ENCODE measurements at regions not wholly inside any gene's neighbourhood (a gene's known extent, or its start where the extent isn't known, plus 50 kb on each side); places are given as distances from the start of the nearest gene placed in this dataset.

- H3K4me1 ChIP-seq (ENCODE audit: insufficient read depth, low read length): peaks cover 3% of the 10 kb centered on the region
- H2AFZ ChIP-seq (ENCODE audit: low read depth, low read length): no peak overlapping the region
- H3K9me3 ChIP-seq (ENCODE audit: low read length): peaks cover 2% of the 10 kb centered on the region
- H3K4me3 ChIP-seq (ENCODE audit: low read length): no peak overlapping the region
- no peaks in the 10 kb centered on the region for H3K36me3 ChIP-seq (ENCODE audit: insufficient read depth, low read length)
- H3K27me3 ChIP-seq (ENCODE audit: insufficient read depth, low read length): no peaks in the 10 kb centered on the region
Observed at GRCh38 chr5:2861605-2862004, 110.1 kb upstream of the IRX2 start.

- no peak overlapping the region for H3K4me3 ChIP-seq (ENCODE audit: low read length)
- no peak overlapping the region for H2AFZ ChIP-seq (ENCODE audit: low read depth, low read length)
- H3K4me1 ChIP-seq (ENCODE audit: insufficient read depth, low read length): peaks cover 3% of the 10 kb centered on the region
- peaks cover 2% of the 10 kb centered on the region for H3K9me3 ChIP-seq (ENCODE audit: low read length)
- no peaks in the 10 kb centered on the region for H3K27me3 ChIP-seq (ENCODE audit: insufficient read depth, low read length)
- H3K36me3 ChIP-seq (ENCODE audit: insufficient read depth, low read length): no peaks in the 10 kb centered on the region
Observed at GRCh38 chr5:2860101-2860500, 108.6 kb upstream of the IRX2 start.

- Histone ChIP-seq H3K4me3 (ENCODE audit: low read length) (no peak overlapping the region), H2AFZ (ENCODE audit: low read depth, low read length) (no peak overlapping the region)
Observed at GRCh38 chr5:2857837-2858236, 106.4 kb upstream of the IRX2 start.

GRCh38 chr5:2856206-2856605 lies 104.7 kb upstream of the IRX2 start:
- H3K36me3 ChIP-seq (ENCODE audit: insufficient read depth, low read length): no peaks in the 10 kb centered on the region

More at GRCh38 chr5:2857837-2858236, 106.4 kb upstream of the IRX2 start:
- Histone ChIP-seq H3K4me1 (ENCODE audit: insufficient read depth, low read length) (peaks cover 3% of the 10 kb centered on the region), H3K9me3 (ENCODE audit: low read length) (no peaks in the 10 kb centered on the region), H3K27me3 (ENCODE audit: insufficient read depth, low read length) (no peaks in the 10 kb centered on the region), H3K36me3 (ENCODE audit: insufficient read depth, low read length) (no peaks in the 10 kb centered on the region)

GRCh38 chr5:2852446-2852845 lies 101.0 kb upstream of the IRX2 start:
- no peaks in the 10 kb centered on the region for H3K9me3 ChIP-seq (ENCODE audit: low read length)
- no peaks in the 10 kb centered on the region for H3K36me3 ChIP-seq (ENCODE audit: insufficient read depth, low read length)
- H3K4me1 ChIP-seq (ENCODE audit: insufficient read depth, low read length): no peaks in the 10 kb centered on the region
- H3K27me3 ChIP-seq (ENCODE audit: insufficient read depth, low read length): no peaks in the 10 kb centered on the region
- H2AFZ ChIP-seq (ENCODE audit: low read depth, low read length): no peak overlapping the region
- H3K4me3 ChIP-seq (ENCODE audit: low read length): no peak overlapping the region

More at GRCh38 chr5:2856206-2856605, 104.7 kb upstream of the IRX2 start:
- H3K4me3 ChIP-seq (ENCODE audit: low read length): no peak overlapping the region
- H3K4me1 ChIP-seq (ENCODE audit: insufficient read depth, low read length): peaks cover 3% of the 10 kb centered on the region
- H2AFZ ChIP-seq (ENCODE audit: low read depth, low read length): no peak overlapping the region
- no peaks in the 10 kb centered on the region for H3K27me3 ChIP-seq (ENCODE audit: insufficient read depth, low read length)
- H3K9me3 ChIP-seq (ENCODE audit: low read length): no peaks in the 10 kb centered on the region

- Histone ChIP-seq H3K9me3 (ENCODE audit: low read length) (no peaks in the 10 kb centered on the region), H3K4me3 (ENCODE audit: low read length) (no peak overlapping the region), H2AFZ (ENCODE audit: low read depth, low read length) (no peak overlapping the region), H3K27me3 (ENCODE audit: insufficient read depth, low read length) (no peaks in the 10 kb centered on the region), H3K36me3 (ENCODE audit: insufficient read depth, low read length) (no peaks in the 10 kb centered on the region), H3K4me1 (ENCODE audit: insufficient read depth, low read length) (no peaks in the 10 kb centered on the region)
Observed at GRCh38 chr5:2851895-2852294, 100.4 kb upstream of the IRX2 start.

GRCh38 chr5:2849429-2849828 lies 98.0 kb upstream of the IRX2 start:
- H3K27me3 ChIP-seq (ENCODE audit: insufficient read depth, low read length): no peaks in the 10 kb centered on the region
- no peaks in the 10 kb centered on the region for H3K9me3 ChIP-seq (ENCODE audit: low read length)
- H3K36me3 ChIP-seq (ENCODE audit: insufficient read depth, low read length): no peaks in the 10 kb centered on the region
- no peak overlapping the region for H2AFZ ChIP-seq (ENCODE audit: low read depth, low read length)
- H3K4me1 ChIP-seq (ENCODE audit: insufficient read depth, low read length): no peaks in the 10 kb centered on the region
- H3K4me3 ChIP-seq (ENCODE audit: low read length): no peak overlapping the region

- Histone ChIP-seq H3K9me3 (ENCODE audit: low read length) (no peaks in the 10 kb centered on the region), H3K4me3 (ENCODE audit: low read length) (no peak overlapping the region), H2AFZ (ENCODE audit: low read depth, low read length) (no peak overlapping the region), H3K36me3 (ENCODE audit: insufficient read depth, low read length) (no peaks in the 10 kb centered on the region), H3K27me3 (ENCODE audit: insufficient read depth, low read length) (no peaks in the 10 kb centered on the region), H3K4me1 (ENCODE audit: insufficient read depth, low read length) (no peaks in the 10 kb centered on the region)
Observed at GRCh38 chr5:2848619-2849018, 97.1 kb upstream of the IRX2 start.

- Histone ChIP-seq H3K27me3 (ENCODE audit: insufficient read depth, low read length) (no peaks in the 10 kb centered on the region), H2AFZ (ENCODE audit: low read depth, low read length) (no peak overlapping the region), H3K4me1 (ENCODE audit: insufficient read depth, low read length) (no peaks in the 10 kb centered on the region), H3K4me3 (ENCODE audit: low read length) (no peak overlapping the region), H3K36me3 (ENCODE audit: insufficient read depth, low read length) (no peaks in the 10 kb centered on the region), H3K9me3 (ENCODE audit: low read length) (no peaks in the 10 kb centered on the region)
Observed at GRCh38 chr5:2847608-2848007, 96.1 kb upstream of the IRX2 start.

GRCh38 chr5:2841208-2841607 lies 89.7 kb upstream of the IRX2 start:
- no peaks in the 10 kb centered on the region for H3K9me3 ChIP-seq (ENCODE audit: low read length)
- H2AFZ ChIP-seq (ENCODE audit: low read depth, low read length): no peak overlapping the region
- no peak overlapping the region for H3K4me3 ChIP-seq (ENCODE audit: low read length)
- H3K36me3 ChIP-seq (ENCODE audit: insufficient read depth, low read length): no peaks in the 10 kb centered on the region
- H3K27me3 ChIP-seq (ENCODE audit: insufficient read depth, low read length): no peaks in the 10 kb centered on the region
- H3K4me1 ChIP-seq (ENCODE audit: insufficient read depth, low read length): no peaks in the 10 kb centered on the region

GRCh38 chr5:2840372-2840915 lies 89.0 kb upstream of the IRX2 start:
- H3K27me3 ChIP-seq (ENCODE audit: insufficient read depth, low read length): no peaks in the 10 kb centered on the region
- peaks cover 2% of the 10 kb centered on the region for H3K9me3 ChIP-seq (ENCODE audit: low read length)
- no peaks in the 10 kb centered on the region for H3K4me1 ChIP-seq (ENCODE audit: insufficient read depth, low read length)
- no peaks in the 10 kb centered on the region for H3K36me3 ChIP-seq (ENCODE audit: insufficient read depth, low read length)
- no peak overlapping the region for H2AFZ ChIP-seq (ENCODE audit: low read depth, low read length)
- H3K4me3 ChIP-seq (ENCODE audit: low read length): no peak overlapping the region

GRCh38 chr5:2836133-2836532 lies 84.7 kb upstream of the IRX2 start:
- Histone ChIP-seq H3K36me3 (ENCODE audit: insufficient read depth, low read length) (no peaks in the 10 kb centered on the region), H3K27me3 (ENCODE audit: insufficient read depth, low read length) (no peaks in the 10 kb centered on the region), H3K9me3 (ENCODE audit: low read length) (peaks cover 2% of the 10 kb centered on the region), H3K4me1 (ENCODE audit: insufficient read depth, low read length) (peaks cover 11% of the 10 kb centered on the region), H3K4me3 (ENCODE audit: low read length) (no peak overlapping the region), H2AFZ (ENCODE audit: low read depth, low read length) (no peak overlapping the region)

- Histone ChIP-seq H3K4me3 (ENCODE audit: low read length) (no peak overlapping the region), H3K4me1 (ENCODE audit: insufficient read depth, low read length) (peaks cover 11% of the 10 kb centered on the region), H3K9me3 (ENCODE audit: low read length) (peaks cover 2% of the 10 kb centered on the region), H3K36me3 (ENCODE audit: insufficient read depth, low read length) (no peaks in the 10 kb centered on the region), H2AFZ (ENCODE audit: low read depth, low read length) (peak overlapping the region; percentile 80), H3K27me3 (ENCODE audit: insufficient read depth, low read length) (no peaks in the 10 kb centered on the region)
Observed at GRCh38 chr5:2833556-2833955, 82.1 kb upstream of the IRX2 start.

- peaks cover 11% of the 10 kb centered on the region for H3K4me1 ChIP-seq (ENCODE audit: insufficient read depth, low read length)
- H3K36me3 ChIP-seq (ENCODE audit: insufficient read depth, low read length): no peaks in the 10 kb centered on the region
- H3K9me3 ChIP-seq (ENCODE audit: low read length): peaks cover 2% of the 10 kb centered on the region
- no peak overlapping the region for H2AFZ ChIP-seq (ENCODE audit: low read depth, low read length)
- no peak overlapping the region for H3K4me3 ChIP-seq (ENCODE audit: low read length)
- no peaks in the 10 kb centered on the region for H3K27me3 ChIP-seq (ENCODE audit: insufficient read depth, low read length)
Observed at GRCh38 chr5:2832394-2832793, 80.9 kb upstream of the IRX2 start.

All from neuron (in vitro differentiated cells).